GM23338 (cell line): ENCODE measurements at regions not wholly inside any gene's neighbourhood (a gene's known extent, or its start where the extent isn't known, plus 50 kb on each side); places are given as distances from the start of the nearest gene placed in this dataset.

Source experiments
- POLR2AphosphoS5 ChIP-seq: IDR thresholded peaks from 2 replicates; pipeline ENCODE4 v1.6.1; 2016; ENCODE audit warnings: antibody characterized with exemption, low read depth
- TF ChIP-seq, protein P1 (sequence below), 2 experiments: fragments of 200-600 bp in 1 of 2; sonication (generic) in 1 of 2; conservative IDR thresholded peaks; 2 replicates each; pipeline versions ENCODE4 v1.5.1 to v1.6.1; 2016 to 2017; ENCODE audit warnings: antibody characterized with exemption in 2 of 2, low read depth in 2 of 2, mild to moderate bottlenecking in 2 of 2, moderate library complexity in 1 of 2

DNA sequence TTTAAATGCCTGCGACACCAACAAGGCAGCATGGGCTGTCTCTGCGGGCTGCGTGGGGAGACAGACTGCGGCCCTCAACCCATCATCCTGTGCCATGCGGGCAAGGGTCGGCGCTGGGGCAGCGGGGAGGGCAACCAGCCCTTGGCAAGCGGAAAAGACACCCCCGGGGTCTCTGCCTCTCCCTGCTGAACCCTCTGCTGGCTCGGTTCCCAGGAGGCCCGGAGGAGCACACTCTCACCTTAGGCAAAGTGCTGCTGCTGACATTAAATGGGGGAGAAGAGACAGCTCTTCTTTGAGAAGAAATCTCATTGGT lies 129.6 kb upstream of the PPP1R26 start:
- TF ChIP-seq, protein P1, sequence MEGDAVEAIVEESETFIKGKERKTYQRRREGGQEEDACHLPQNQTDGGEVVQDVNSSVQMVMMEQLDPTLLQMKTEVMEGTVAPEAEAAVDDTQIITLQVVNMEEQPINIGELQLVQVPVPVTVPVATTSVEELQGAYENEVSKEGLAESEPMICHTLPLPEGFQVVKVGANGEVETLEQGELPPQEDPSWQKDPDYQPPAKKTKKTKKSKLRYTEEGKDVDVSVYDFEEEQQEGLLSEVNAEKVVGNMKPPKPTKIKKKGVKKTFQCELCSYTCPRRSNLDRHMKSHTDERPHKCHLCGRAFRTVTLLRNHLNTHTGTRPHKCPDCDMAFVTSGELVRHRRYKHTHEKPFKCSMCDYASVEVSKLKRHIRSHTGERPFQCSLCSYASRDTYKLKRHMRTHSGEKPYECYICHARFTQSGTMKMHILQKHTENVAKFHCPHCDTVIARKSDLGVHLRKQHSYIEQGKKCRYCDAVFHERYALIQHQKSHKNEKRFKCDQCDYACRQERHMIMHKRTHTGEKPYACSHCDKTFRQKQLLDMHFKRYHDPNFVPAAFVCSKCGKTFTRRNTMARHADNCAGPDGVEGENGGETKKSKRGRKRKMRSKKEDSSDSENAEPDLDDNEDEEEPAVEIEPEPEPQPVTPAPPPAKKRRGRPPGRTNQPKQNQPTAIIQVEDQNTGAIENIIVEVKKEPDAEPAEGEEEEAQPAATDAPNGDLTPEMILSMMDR (conservative IDR thresholded peaks at IDR 0.05; ENCODE audit: low read depth in 2 of 2): no peak
- TF ChIP-seq POLR2AphosphoS5: no peak
